NT2/D1 (cell line): ENCODE measurements at regions not wholly inside any gene's neighbourhood (a gene's known extent, or its start where the extent isn't known, plus 50 kb on each side); places are given as distances from the start of the nearest gene placed in this dataset.

Source experiments
- YY1 ChIP-seq: IDR thresholded peaks from 2 replicates; pipeline ENCODE4 v1.6.1; 2011; ENCODE audit not compliant: insufficient read length, insufficient read depth
- ZNF274 ChIP-seq: IDR thresholded peaks from 2 replicates; pipeline ENCODE4 v1.6.1; 2011; ENCODE audit warnings: mild to moderate bottlenecking, low read depth, low read length

DNA sequence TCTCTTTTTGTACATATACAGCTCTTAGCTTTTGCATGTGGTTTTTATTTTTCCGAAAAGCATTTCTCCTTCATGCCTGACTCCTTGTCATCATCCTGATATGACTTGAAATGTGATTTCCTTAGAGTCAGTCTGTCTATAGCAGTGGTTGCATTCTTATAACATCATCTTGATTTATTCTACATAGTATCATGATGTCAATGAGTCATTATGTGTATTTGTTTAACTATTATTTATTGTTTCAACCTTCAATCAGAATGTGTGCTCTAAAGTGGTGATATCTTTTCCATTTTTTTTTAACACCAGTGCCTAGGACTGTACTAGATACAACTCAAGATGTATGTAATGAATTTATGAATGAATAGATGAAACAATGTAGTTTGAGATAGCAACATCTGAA lies 354.9 kb upstream of the CDH8 start:
- no peak for TF ChIP-seq ZNF274
- no peak for TF ChIP-seq YY1
